Mucosa of rectum (tissue), 2 donors: ENCODE measurements at regions not wholly inside any gene's neighbourhood (a gene's known extent, or its start where the extent isn't known, plus 50 kb on each side); places are given as distances from the start of the nearest gene placed in this dataset.

Experiments used
- H3K27ac ChIP-seq, 2 donors: one replicate each; pipeline ENCODE4 v1.7.0; 2013; ENCODE audit warnings: inconsistent platforms in 2 of 2, low read depth in 2 of 2, low read length in 2 of 2
- H3K27me3 ChIP-seq, 2 donors: one replicate each; pipeline ENCODE4 v1.7.0; 2013; ENCODE audit warnings: low read length in 2 of 2; ENCODE audit not compliant: control insufficient read depth in 2 of 2, insufficient read depth in 2 of 2
- H3K36me3 ChIP-seq, 2 donors: one replicate each; pipeline ENCODE4 v1.7.0; 2013; ENCODE audit warnings: low read length in 2 of 2; ENCODE audit not compliant: control insufficient read depth in 2 of 2, insufficient read depth in 2 of 2
- H3K4me1 ChIP-seq, 2 donors: one replicate each; pipeline ENCODE4 v1.7.0; 2013; ENCODE audit warnings: low read length in 2 of 2, mild to moderate bottlenecking in 1 of 2; ENCODE audit not compliant: control insufficient read depth in 2 of 2, insufficient read depth in 2 of 2
- H3K4me3 ChIP-seq, 2 donors: one replicate each; pipeline ENCODE4 v1.7.0; 2013; ENCODE audit warnings: low read length in 2 of 2
- H3K9ac ChIP-seq, 2 donors: one replicate each; pipeline ENCODE4 v1.7.0; 2013; ENCODE audit warnings: low read length in 2 of 2, low read depth in 1 of 2, mild to moderate bottlenecking in 1 of 2
- H3K9me3 ChIP-seq, 2 donors: one replicate each; pipeline ENCODE4 v1.7.0; 2013; ENCODE audit warnings: low read length in 2 of 2; ENCODE audit not compliant: control insufficient read depth in 2 of 2
- donor health status: healthy.
- donor health status: Normal muscosa, but diverticular disease.

GRCh38 chr20:39264506-39265172 is 302.5 kb downstream of the DHX35 start:
- no peaks in the 10 kb centered on the region for H3K4me1 ChIP-seq
- no peaks in the 10 kb centered on the region for H3K9me3 ChIP-seq
- H3K4me3 ChIP-seq: no peak overlapping the region
- H3K27ac ChIP-seq: no peak overlapping the region
- H3K9ac ChIP-seq: no peak overlapping the region
- no peaks in the 10 kb centered on the region for H3K27me3 ChIP-seq
- no peaks in the 10 kb centered on the region for H3K36me3 ChIP-seq

- no peaks in the 10 kb centered on the region for H3K9me3 ChIP-seq
- no peak overlapping the region for H3K4me3 ChIP-seq
- H3K4me1 ChIP-seq: no peaks in the 10 kb centered on the region
- H3K27ac ChIP-seq: no peak overlapping the region
- H3K9ac ChIP-seq: no peak overlapping the region
- no peaks in the 10 kb centered on the region for H3K36me3 ChIP-seq
- no peaks in the 10 kb centered on the region for H3K27me3 ChIP-seq
These were observed 300.9 kb downstream of the DHX35 start for GRCh38 chr20:39263076-39263475.

GRCh38 chr20:39259808-39260207 is 297.7 kb downstream of the DHX35 start:
- no peaks in the 10 kb centered on the region for H3K4me1 ChIP-seq
- no peak overlapping the region for H3K4me3 ChIP-seq
- no peak overlapping the region for H3K9ac ChIP-seq
- no peaks in the 10 kb centered on the region for H3K27me3 ChIP-seq
- H3K36me3 ChIP-seq: no peaks in the 10 kb centered on the region
- H3K9me3 ChIP-seq: no peaks in the 10 kb centered on the region
- H3K27ac ChIP-seq: no peak overlapping the region

- Histone ChIP-seq H3K36me3 (no peaks in the 10 kb centered on the region), H3K4me3 (no peak overlapping the region), H3K27ac (no peak overlapping the region), H3K9ac (no peak overlapping the region), H3K9me3 (no peaks in the 10 kb centered on the region), H3K27me3 (no peaks in the 10 kb centered on the region), H3K4me1 (no peaks in the 10 kb centered on the region)
These were observed 297.1 kb downstream of the DHX35 start for GRCh38 chr20:39259010-39259803.

- Histone ChIP-seq H3K36me3 (no peaks in the 10 kb centered on the region), H3K4me1 (no peaks in the 10 kb centered on the region), H3K9ac (no peak overlapping the region), H3K27me3 (no peaks in the 10 kb centered on the region), H3K4me3 (no peak overlapping the region), H3K27ac (no peak overlapping the region), H3K9me3 (no peaks in the 10 kb centered on the region)
These were observed 296.1 kb downstream of the DHX35 start for GRCh38 chr20:39258253-39258652.

- H3K36me3 ChIP-seq: no peaks in the 10 kb centered on the region
- H3K9me3 ChIP-seq: no peaks in the 10 kb centered on the region
- no peak overlapping the region for H3K27ac ChIP-seq
- no peaks in the 10 kb centered on the region for H3K4me1 ChIP-seq
- H3K27me3 ChIP-seq: no peaks in the 10 kb centered on the region
- no peak overlapping the region for H3K9ac ChIP-seq
- H3K4me3 ChIP-seq: no peak overlapping the region
These were observed 291.1 kb downstream of the DHX35 start for GRCh38 chr20:39253051-39253755.

GRCh38 chr20:39252035-39252434 is 289.9 kb downstream of the DHX35 start:
- Histone ChIP-seq H3K9ac (no peak overlapping the region), H3K4me1 (no peaks in the 10 kb centered on the region), H3K4me3 (no peak overlapping the region), H3K36me3 (no peaks in the 10 kb centered on the region), H3K9me3 (no peaks in the 10 kb centered on the region), H3K27me3 (no peaks in the 10 kb centered on the region), H3K27ac (no peak overlapping the region)

- Histone ChIP-seq H3K9ac (no peak overlapping the region), H3K27me3 (no peaks in the 10 kb centered on the region), H3K27ac (no peak overlapping the region), H3K4me3 (no peak overlapping the region), H3K4me1 (no peaks in the 10 kb centered on the region), H3K9me3 (no peaks in the 10 kb centered on the region), H3K36me3 (no peaks in the 10 kb centered on the region)
These were observed 287.7 kb downstream of the DHX35 start for GRCh38 chr20:39249798-39250197.

- Histone ChIP-seq H3K36me3 (no peaks in the 10 kb centered on the region), H3K9ac (no peak overlapping the region), H3K4me3 (no peak overlapping the region), H3K9me3 (no peaks in the 10 kb centered on the region), H3K4me1 (no peaks in the 10 kb centered on the region), H3K27me3 (no peaks in the 10 kb centered on the region), H3K27ac (no peak overlapping the region)
These were observed 286.8 kb downstream of the DHX35 start for GRCh38 chr20:39248862-39249485.
